CD4-positive, alpha-beta T cell treated with Interleukin-15 for 1 hour (primary cell): ENCODE measurements at regions not wholly inside any gene's neighbourhood (a gene's known extent, or its start where the extent isn't known, plus 50 kb on each side); places are given as distances from the start of the nearest gene placed in this dataset.
"Not testable (repeated sequence)": the region's sequence is repeated elsewhere in the genome, so short reads cannot be mapped to it uniquely, and the experiment has no call there.

Experiments
- DNase-seq: peaks from one replicate; pipeline ENCODE4 v3.0.0-alpha.2; 2020

DNA sequence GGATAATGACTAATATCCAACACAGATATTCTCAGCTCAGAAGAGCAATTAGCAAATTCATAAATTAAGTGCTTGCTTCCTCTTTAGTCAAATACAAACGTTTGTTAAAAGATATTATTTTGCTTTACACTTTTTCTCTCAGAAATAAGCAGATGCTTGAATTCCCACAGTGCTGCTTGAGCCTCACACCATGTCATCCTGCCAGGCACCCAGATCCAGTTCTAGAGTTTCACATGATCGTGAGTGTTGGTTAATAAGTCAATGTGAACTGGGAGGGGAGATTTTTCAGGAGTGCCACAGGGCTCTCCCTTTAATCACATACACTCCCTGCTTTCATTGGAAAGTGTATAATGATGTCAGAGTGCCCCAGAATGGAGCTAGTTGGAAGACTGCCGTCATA, 352.0 kb downstream of the OR4F29 start:
- not testable (repeated sequence) for DNase-seq

- not testable (repeated sequence) for DNase-seq
Measured at GRCh38 chr1:98811-99210, 352.7 kb downstream of the OR4F29 start.

GRCh38 chr1:91279-91678, 360.2 kb downstream of the OR4F29 start:
- not testable (repeated sequence) for DNase-seq

GRCh38 chr1:88110-88509, 363.4 kb downstream of the OR4F29 start:
- DNase-seq, result not testable (repeated sequence)

GRCh38 chr1:79152-79551, 372.3 kb downstream of the OR4F29 start:
- DNase-seq, result not testable (repeated sequence)

GRCh38 chr1:65119-65518, 386.4 kb downstream of the OR4F29 start, which contains the start of gene OR4F5:
TSS of gene OR4F5 (plus strand) at chr1:65419.
- DNase-seq, result not testable (repeated sequence)

- DNase-seq, result not testable (repeated sequence)
Measured at GRCh38 chr1:56014-56531, 395.4 kb downstream of the OR4F29 start.

- not testable (repeated sequence) for DNase-seq
Measured at GRCh38 chr1:53182-53581, 398.3 kb downstream of the OR4F29 start.

GRCh38 chr1:41965-42466, 409.5 kb downstream of the OR4F29 start:
- DNase-seq, result not testable (repeated sequence)

DNA sequence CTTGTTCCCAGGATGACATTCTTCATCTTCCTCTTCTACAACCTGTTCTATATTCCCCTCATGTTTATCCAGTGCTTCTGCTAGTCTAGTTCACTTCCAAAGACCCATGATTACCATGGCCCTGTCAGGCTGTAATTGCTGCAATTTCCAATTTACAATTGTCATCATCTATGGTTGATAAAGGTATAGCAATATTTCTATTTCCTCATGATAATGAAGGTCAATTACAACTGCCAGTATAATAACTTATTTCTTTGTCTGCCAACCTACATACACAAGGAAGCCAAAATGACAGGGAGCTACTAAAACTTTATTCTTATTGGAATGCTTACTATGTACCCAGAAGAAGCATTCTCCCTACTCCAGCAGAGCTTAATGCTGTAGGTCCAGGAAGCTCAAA, 410.3 kb downstream of the OR4F29 start:
- DNase-seq, result not testable (repeated sequence)

DNA sequence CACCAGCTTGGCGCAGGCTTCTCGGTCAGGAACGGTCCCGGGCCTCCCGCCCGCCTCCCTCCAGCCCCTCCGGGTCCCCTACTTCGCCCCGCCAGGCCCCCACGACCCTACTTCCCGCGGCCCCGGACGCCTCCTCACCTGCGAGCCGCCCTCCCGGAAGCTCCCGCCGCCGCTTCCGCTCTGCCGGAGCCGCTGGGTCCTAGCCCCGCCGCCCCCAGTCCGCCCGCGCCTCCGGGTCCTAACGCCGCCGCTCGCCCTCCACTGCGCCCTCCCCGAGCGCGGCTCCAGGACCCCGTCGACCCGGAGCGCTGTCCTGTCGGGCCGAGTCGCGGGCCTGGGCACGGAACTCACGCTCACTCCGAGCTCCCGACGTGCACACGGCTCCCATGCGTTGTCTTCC, 422.3 kb downstream of the OR4F29 start:
- DNase-seq, result not testable (repeated sequence)

DNA sequence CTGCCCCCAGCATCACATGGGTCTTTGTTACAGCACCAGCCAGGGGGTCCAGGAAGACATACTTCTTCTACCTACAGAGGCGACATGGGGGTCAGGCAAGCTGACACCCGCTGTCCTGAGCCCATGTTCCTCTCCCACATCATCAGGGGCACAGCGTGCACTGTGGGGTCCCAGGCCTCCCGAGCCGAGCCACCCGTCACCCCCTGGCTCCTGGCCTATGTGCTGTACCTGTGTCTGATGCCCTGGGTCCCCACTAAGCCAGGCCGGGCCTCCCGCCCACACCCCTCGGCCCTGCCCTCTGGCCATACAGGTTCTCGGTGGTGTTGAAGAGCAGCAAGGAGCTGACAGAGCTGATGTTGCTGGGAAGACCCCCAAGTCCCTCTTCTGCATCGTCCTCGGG, 434.2 kb downstream of the OR4F29 start:
- DNase-seq, result not testable (repeated sequence)

DNA sequence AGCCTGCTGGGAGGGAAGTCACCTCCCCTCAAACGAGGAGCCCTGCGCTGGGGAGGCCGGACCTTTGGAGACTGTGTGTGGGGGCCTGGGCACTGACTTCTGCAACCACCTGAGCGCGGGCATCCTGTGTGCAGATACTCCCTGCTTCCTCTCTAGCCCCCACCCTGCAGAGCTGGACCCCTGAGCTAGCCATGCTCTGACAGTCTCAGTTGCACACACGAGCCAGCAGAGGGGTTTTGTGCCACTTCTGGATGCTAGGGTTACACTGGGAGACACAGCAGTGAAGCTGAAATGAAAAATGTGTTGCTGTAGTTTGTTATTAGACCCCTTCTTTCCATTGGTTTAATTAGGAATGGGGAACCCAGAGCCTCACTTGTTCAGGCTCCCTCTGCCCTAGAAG, 435.5 kb downstream of the OR4F29 start:
- peak; percentile 15 for DNase-seq

DNA sequence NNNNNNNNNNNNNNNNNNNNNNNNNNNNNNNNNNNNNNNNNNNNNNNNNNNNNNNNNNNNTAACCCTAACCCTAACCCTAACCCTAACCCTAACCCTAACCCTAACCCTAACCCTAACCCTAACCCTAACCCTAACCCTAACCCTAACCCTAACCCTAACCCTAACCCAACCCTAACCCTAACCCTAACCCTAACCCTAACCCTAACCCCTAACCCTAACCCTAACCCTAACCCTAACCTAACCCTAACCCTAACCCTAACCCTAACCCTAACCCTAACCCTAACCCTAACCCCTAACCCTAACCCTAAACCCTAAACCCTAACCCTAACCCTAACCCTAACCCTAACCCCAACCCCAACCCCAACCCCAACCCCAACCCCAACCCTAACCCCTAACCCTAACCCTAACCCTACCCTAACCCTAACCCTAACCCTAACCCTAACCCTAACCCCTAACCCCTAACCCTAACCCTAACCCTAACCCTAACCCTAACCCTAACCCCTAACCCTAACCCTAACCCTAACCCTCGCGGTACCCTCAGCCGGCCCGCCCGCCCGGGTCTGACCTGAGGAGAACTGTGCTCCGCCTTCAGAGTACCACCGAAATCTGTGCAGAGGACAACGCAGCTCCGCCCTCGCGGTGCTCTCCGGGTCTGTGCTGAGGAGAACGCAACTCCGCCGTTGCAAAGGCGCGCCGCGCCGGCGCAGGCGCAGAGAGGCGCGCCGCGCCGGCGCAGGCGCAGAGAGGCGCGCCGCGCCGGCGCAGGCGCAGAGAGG, 441.3 kb downstream of the OR4F29 start:
- peak; percentile 29 for DNase-seq
